Activated naive CD4-positive, alpha-beta T cell treated with anti-CD3 and anti-CD28 coated beads, Interleukin-2, amount 10 ng/mL, durations not matched to agents 7 days and 5 days (primary cell): ENCODE measurements at regions not wholly inside any gene's neighbourhood (a gene's known extent, or its start where the extent isn't known, plus 50 kb on each side); places are given as distances from the start of the nearest gene placed in this dataset.

Experiments
- CTCF ChIA-PET: fragments of 350-600 bp; sonication (Branson Sonifier 250); formaldehyde crosslinking; loops from one replicate; lab custom pipeline; 2021; ENCODE audit warnings: antibody characterized with exemption; lab: Charles Lee
- DNase-seq: peaks from one replicate; pipeline ENCODE4 v3.0.0-alpha.2; 2020
- H3K27ac Mint-ChIP-seq: one replicate; pipeline ENCODE4 v1.8.0; 2021; ENCODE audit warnings: mild to moderate bottlenecking, moderate library complexity, mixed read lengths
- H3K27me3 Mint-ChIP-seq: one replicate; pipeline ENCODE4 v1.8.0; 2021; ENCODE audit warnings: mild to moderate bottlenecking, mixed read lengths
- H3K36me3 Mint-ChIP-seq: one replicate; pipeline ENCODE4 v1.8.0; 2021; ENCODE audit warnings: mixed read lengths
- H3K4me1 Mint-ChIP-seq: one replicate; pipeline ENCODE4 v1.8.0; 2021; ENCODE audit warnings: mixed read lengths
- H3K4me3 Mint-ChIP-seq: one replicate; pipeline ENCODE4 v1.8.0; 2021; ENCODE audit warnings: mild to moderate bottlenecking, moderate library complexity, mixed read lengths
- H3K9me3 Mint-ChIP-seq: one replicate; pipeline ENCODE4 v1.8.0; 2021; ENCODE audit warnings: mixed read lengths

- CTCF ChIA-PET: no interaction called here
- DNase-seq: no peak
- Mint-ChIP-seq H3K27me3 (no peaks in the 10 kb centered on the region), H3K4me3 (no peak overlapping the region), H3K9me3 (no peaks in the 10 kb centered on the region), H3K4me1 (no peaks in the 10 kb centered on the region), H3K36me3 (no peaks in the 10 kb centered on the region), H3K27ac (no peak overlapping the region)
Observed at GRCh38 chr11:109795234-109795633, 298.0 kb upstream of the ZC3H12C start.

- no peak overlapping the region for H3K27ac Mint-ChIP-seq
- H3K36me3 Mint-ChIP-seq: no peaks in the 10 kb centered on the region
- H3K4me3 Mint-ChIP-seq: no peak overlapping the region
- no peaks in the 10 kb centered on the region for H3K4me1 Mint-ChIP-seq
- CTCF ChIA-PET: no interaction called here
- H3K9me3 Mint-ChIP-seq: no peaks in the 10 kb centered on the region
- no peaks in the 10 kb centered on the region for H3K27me3 Mint-ChIP-seq
- no peak for DNase-seq
Observed at GRCh38 chr11:109796253-109796652, 296.9 kb upstream of the ZC3H12C start.

DNA sequence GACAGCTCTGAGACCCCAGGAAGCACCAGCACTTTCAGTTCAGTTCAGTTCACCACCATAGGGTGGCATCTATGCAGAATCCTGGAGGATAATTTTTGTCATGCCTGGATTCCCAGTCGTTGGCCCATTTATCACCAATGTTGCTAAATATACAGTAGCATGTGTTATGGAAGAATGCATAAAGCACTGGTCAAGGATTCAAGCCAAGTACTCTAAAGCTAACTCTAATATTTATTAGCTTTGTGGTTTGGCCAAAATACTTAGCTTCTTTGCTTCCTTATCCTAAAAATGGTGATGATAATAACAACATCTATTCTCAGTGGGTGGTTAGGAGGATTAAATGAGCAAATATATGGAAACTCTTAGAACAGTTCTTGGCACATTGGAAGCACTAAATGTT is 294.7 kb upstream of the ZC3H12C start:
- Mint-ChIP-seq H3K4me1 (no peaks in the 10 kb centered on the region), H3K27me3 (no peaks in the 10 kb centered on the region), H3K27ac (no peak overlapping the region), H3K4me3 (no peak overlapping the region), H3K9me3 (no peaks in the 10 kb centered on the region), H3K36me3 (no peaks in the 10 kb centered on the region)
- CTCF ChIA-PET: no interaction called here
- no peak for DNase-seq

GRCh38 chr11:109799604-109800003 is 293.6 kb upstream of the ZC3H12C start:
- Mint-ChIP-seq H3K4me3 (no peak overlapping the region), H3K36me3 (no peaks in the 10 kb centered on the region), H3K4me1 (no peaks in the 10 kb centered on the region), H3K27ac (no peak overlapping the region), H3K27me3 (no peaks in the 10 kb centered on the region), H3K9me3 (no peaks in the 10 kb centered on the region)
- DNase-seq: no peak
- CTCF ChIA-PET: no interaction called here

GRCh38 chr11:109804911-109805310 is 288.3 kb upstream of the ZC3H12C start:
- H3K27ac Mint-ChIP-seq: no peak overlapping the region
- no peak for DNase-seq
- H3K36me3 Mint-ChIP-seq: no peaks in the 10 kb centered on the region
- H3K27me3 Mint-ChIP-seq: no peaks in the 10 kb centered on the region
- no peak overlapping the region for H3K4me3 Mint-ChIP-seq
- no peaks in the 10 kb centered on the region for H3K9me3 Mint-ChIP-seq
- no peaks in the 10 kb centered on the region for H3K4me1 Mint-ChIP-seq
- CTCF ChIA-PET: no interaction called here

GRCh38 chr11:109806205-109806604 is 287.0 kb upstream of the ZC3H12C start:
- H3K4me1 Mint-ChIP-seq: no peaks in the 10 kb centered on the region
- CTCF ChIA-PET: no interaction called here
- no peak overlapping the region for H3K4me3 Mint-ChIP-seq

DNA sequence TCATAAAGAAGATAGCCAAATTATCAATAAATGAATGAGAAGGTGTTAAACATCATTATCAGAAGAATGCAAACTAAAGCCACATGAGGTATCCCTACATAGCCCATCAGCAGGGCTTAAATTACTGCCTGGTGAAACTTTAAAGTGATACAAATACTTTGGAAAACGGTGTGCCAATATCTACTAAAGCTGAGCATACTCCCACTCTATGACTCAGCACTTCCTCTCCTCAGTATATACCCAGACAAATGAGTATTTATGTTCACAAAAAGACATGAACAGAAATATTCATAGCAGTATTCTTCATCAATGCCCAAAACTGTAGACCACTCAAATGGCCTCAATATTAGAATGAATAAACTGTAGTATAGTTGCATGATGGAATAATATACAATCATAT is 284.6 kb upstream of the ZC3H12C start:
- Mint-ChIP-seq H3K27ac (no peak overlapping the region), H3K4me1 (no peaks in the 10 kb centered on the region), H3K9me3 (no peaks in the 10 kb centered on the region), H3K27me3 (no peaks in the 10 kb centered on the region), H3K36me3 (no peaks in the 10 kb centered on the region), H3K4me3 (no peak overlapping the region)
- CTCF ChIA-PET: no interaction called here
- DNase-seq: no peak

More at GRCh38 chr11:109806205-109806604, 287.0 kb upstream of the ZC3H12C start:
- Mint-ChIP-seq H3K9me3 (no peaks in the 10 kb centered on the region), H3K27me3 (no peaks in the 10 kb centered on the region), H3K36me3 (no peaks in the 10 kb centered on the region), H3K27ac (no peak overlapping the region)
- DNase-seq: no peak

DNA sequence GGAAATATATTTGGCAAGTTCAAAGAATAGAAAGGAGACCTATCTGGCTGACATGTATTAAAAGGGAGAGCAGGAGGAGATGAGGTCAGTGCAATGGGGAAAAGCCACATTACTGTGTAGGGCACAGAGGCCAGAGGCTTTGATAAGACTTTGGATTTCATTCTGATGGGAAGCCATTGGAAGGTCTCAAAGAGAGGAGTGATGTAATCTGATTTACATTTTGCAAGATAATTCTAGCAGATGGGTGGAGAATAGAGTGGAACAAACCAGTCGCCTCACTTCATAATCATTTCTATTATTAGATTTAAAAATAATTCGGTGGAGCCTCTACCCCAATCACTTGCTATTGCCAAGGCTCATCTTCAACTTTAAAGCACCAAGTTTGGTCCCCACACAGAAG is 278.4 kb upstream of the ZC3H12C start:
- no peaks in the 10 kb centered on the region for H3K9me3 Mint-ChIP-seq
- H3K36me3 Mint-ChIP-seq: no peaks in the 10 kb centered on the region
- CTCF ChIA-PET: no interaction called here
- H3K27me3 Mint-ChIP-seq: no peaks in the 10 kb centered on the region
- H3K4me3 Mint-ChIP-seq: no peak overlapping the region
- no peak overlapping the region for H3K27ac Mint-ChIP-seq
- no peak for DNase-seq
- no peaks in the 10 kb centered on the region for H3K4me1 Mint-ChIP-seq

DNA sequence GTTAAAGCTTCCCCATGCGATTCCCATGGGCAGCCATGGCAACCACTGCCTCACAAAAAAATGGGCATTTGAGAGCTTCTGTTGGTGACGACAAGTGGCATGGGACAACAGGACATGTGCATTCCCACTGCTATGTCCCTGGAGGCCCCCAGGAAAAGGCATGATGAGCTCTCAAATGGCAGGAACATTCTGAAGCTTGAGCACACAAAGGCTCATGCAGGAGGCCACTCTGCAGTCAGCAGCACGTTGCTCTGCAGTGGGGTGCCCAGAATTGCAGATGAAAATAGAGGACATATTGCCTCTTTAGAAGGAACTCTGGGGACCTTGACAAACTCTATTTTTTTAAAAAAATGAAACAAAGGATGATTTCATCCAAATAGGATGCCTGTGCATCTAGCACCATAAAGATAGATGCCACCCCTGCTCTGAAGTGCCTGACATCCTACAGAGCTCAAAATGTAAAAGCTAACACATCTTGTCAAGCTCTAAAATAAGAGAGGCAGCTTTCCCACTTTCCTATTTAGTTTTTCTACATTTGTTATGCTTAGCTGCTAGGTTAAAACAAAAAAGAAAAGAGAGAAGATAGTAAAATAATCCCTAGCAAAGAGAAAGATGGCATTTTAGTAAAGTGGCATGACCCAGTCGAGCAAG is 277.6 kb upstream of the ZC3H12C start:
- Mint-ChIP-seq H3K4me3 (no peak overlapping the region), H3K27ac (no peak overlapping the region), H3K36me3 (no peaks in the 10 kb centered on the region), H3K9me3 (no peaks in the 10 kb centered on the region), H3K27me3 (no peaks in the 10 kb centered on the region), H3K4me1 (no peaks in the 10 kb centered on the region)
- no peak for DNase-seq
- CTCF ChIA-PET: no interaction called here

GRCh38 chr11:109818290-109818689 is 274.9 kb upstream of the ZC3H12C start:
- H3K27me3 Mint-ChIP-seq: no peaks in the 10 kb centered on the region
- no peaks in the 10 kb centered on the region for H3K9me3 Mint-ChIP-seq
- no peak for DNase-seq
- H3K27ac Mint-ChIP-seq: no peak overlapping the region
- H3K4me3 Mint-ChIP-seq: no peak overlapping the region
- CTCF ChIA-PET: no interaction called here
- no peaks in the 10 kb centered on the region for H3K36me3 Mint-ChIP-seq
- H3K4me1 Mint-ChIP-seq: no peaks in the 10 kb centered on the region

- CTCF ChIA-PET: no interaction called here
- no peak overlapping the region for H3K27ac Mint-ChIP-seq
- H3K4me1 Mint-ChIP-seq: no peaks in the 10 kb centered on the region
- H3K27me3 Mint-ChIP-seq: no peaks in the 10 kb centered on the region
- DNase-seq: no peak
- H3K36me3 Mint-ChIP-seq: no peaks in the 10 kb centered on the region
- no peaks in the 10 kb centered on the region for H3K9me3 Mint-ChIP-seq
- H3K4me3 Mint-ChIP-seq: no peak overlapping the region
Observed at GRCh38 chr11:109819410-109819809, 273.8 kb upstream of the ZC3H12C start.

GRCh38 chr11:109821511-109821910 is 271.7 kb upstream of the ZC3H12C start:
- H3K4me1 Mint-ChIP-seq: no peaks in the 10 kb centered on the region
- H3K27ac Mint-ChIP-seq: no peak overlapping the region
- CTCF ChIA-PET: interaction anchor here (0.6 kb wide), 1 partner anchor 55 kb away, joined by 3 read pairs; no protein-coding TSS in a partner anchor
- no peaks in the 10 kb centered on the region for H3K27me3 Mint-ChIP-seq
- no peak for DNase-seq
- H3K9me3 Mint-ChIP-seq: no peaks in the 10 kb centered on the region
- no peaks in the 10 kb centered on the region for H3K36me3 Mint-ChIP-seq
- no peak overlapping the region for H3K4me3 Mint-ChIP-seq

- H3K9me3 Mint-ChIP-seq: no peaks in the 10 kb centered on the region
Observed at GRCh38 chr11:109822436-109823102, 270.6 kb upstream of the ZC3H12C start.

GRCh38 chr11:109828387-109828786 is 264.8 kb upstream of the ZC3H12C start:
- Mint-ChIP-seq H3K9me3 (peaks cover 2% of the 10 kb centered on the region), H3K27ac (no peak overlapping the region)
- CTCF ChIA-PET: no interaction called here

More at GRCh38 chr11:109822436-109823102, 270.6 kb upstream of the ZC3H12C start:
- Mint-ChIP-seq H3K4me3 (no peak overlapping the region), H3K4me1 (no peaks in the 10 kb centered on the region), H3K27me3 (no peaks in the 10 kb centered on the region), H3K36me3 (no peaks in the 10 kb centered on the region), H3K27ac (no peak overlapping the region)
- CTCF ChIA-PET: no interaction called here
- no peak for DNase-seq

GRCh38 chr11:109838026-109838425 is 255.2 kb upstream of the ZC3H12C start:
- no peaks in the 10 kb centered on the region for H3K4me1 Mint-ChIP-seq
- H3K4me3 Mint-ChIP-seq: no peak overlapping the region
- peaks cover 3% of the 10 kb centered on the region for H3K27me3 Mint-ChIP-seq
- CTCF ChIA-PET: no interaction called here
- DNase-seq: no peak
- no peak overlapping the region for H3K27ac Mint-ChIP-seq
- H3K36me3 Mint-ChIP-seq: no peaks in the 10 kb centered on the region
- no peaks in the 10 kb centered on the region for H3K9me3 Mint-ChIP-seq

More at GRCh38 chr11:109828387-109828786, 264.8 kb upstream of the ZC3H12C start:
- H3K27me3 Mint-ChIP-seq: no peaks in the 10 kb centered on the region
- H3K36me3 Mint-ChIP-seq: no peaks in the 10 kb centered on the region
- H3K4me1 Mint-ChIP-seq: no peaks in the 10 kb centered on the region
- no peak for DNase-seq
- no peak overlapping the region for H3K4me3 Mint-ChIP-seq
